ENCODE measurements at regions not wholly inside any gene's neighbourhood (a gene's known extent, or its start where the extent isn't known, plus 50 kb on each side); places are given as distances from the start of the nearest gene placed in this dataset.
A peak's percentile ranks its signal among the peaks of the same experiment; 100 is the strongest.

- peak; percentile 70 for DNase-seq (ENCODE audit: low spot score)
These were observed 50.0 kb downstream of the NCOR2 start for GRCh38 chr12:124517260-124518050.

GRCh38 chr12:124516850-124517249 is 50.6 kb downstream of the NCOR2 start:
- DNase-seq (ENCODE audit: low spot score), result no peak

- no peak for DNase-seq (ENCODE audit: low spot score)
These were observed 51.4 kb downstream of the NCOR2 start for GRCh38 chr12:124515981-124516380.

- DNase-seq (ENCODE audit: low spot score), result no peak
These were observed 52.1 kb downstream of the NCOR2 start for GRCh38 chr12:124514996-124515932.

- no peak for DNase-seq (ENCODE audit: low spot score)
These were observed 53.0 kb downstream of the NCOR2 start for GRCh38 chr12:124514145-124514995.

- no peak for DNase-seq (ENCODE audit: low spot score)
These were observed 54.0 kb downstream of the NCOR2 start for GRCh38 chr12:124513297-124513867.

GRCh38 chr12:124512667-124513296 is 54.6 kb downstream of the NCOR2 start:
- peak; percentile 73 for DNase-seq (ENCODE audit: low spot score)

GRCh38 chr12:124511259-124511985 is 56.0 kb downstream of the NCOR2 start:
- DNase-seq (ENCODE audit: low spot score), result no peak

GRCh38 chr12:124510301-124510970 is 57.0 kb downstream of the NCOR2 start:
- DNase-seq (ENCODE audit: low spot score), result no peak

GRCh38 chr12:124509676-124510300 is 57.6 kb downstream of the NCOR2 start:
- DNase-seq (ENCODE audit: low spot score), result peak; percentile 38

GRCh38 chr12:124509300-124509675 is 58.1 kb downstream of the NCOR2 start:
- DNase-seq (ENCODE audit: low spot score), result no peak

GRCh38 chr12:124508381-124509079 is 58.9 kb downstream of the NCOR2 start:
- DNase-seq (ENCODE audit: low spot score), result no peak

- peak; percentile 80 for DNase-seq (ENCODE audit: low spot score)
These were observed 60.0 kb downstream of the NCOR2 start for GRCh38 chr12:124507188-124508109.

- DNase-seq (ENCODE audit: low spot score), result no peak
These were observed 60.6 kb downstream of the NCOR2 start for GRCh38 chr12:124506832-124507153.

- peak; percentile 68 for DNase-seq (ENCODE audit: low spot score)
These were observed 61.1 kb downstream of the NCOR2 start for GRCh38 chr12:124506145-124506831.

- DNase-seq (ENCODE audit: low spot score), result no peak
These were observed 62.2 kb downstream of the NCOR2 start for GRCh38 chr12:124505001-124505818.
